ENCODE measurements at regions not wholly inside any gene's neighbourhood (a gene's known extent, or its start where the extent isn't known, plus 50 kb on each side); places are given as distances from the start of the nearest gene placed in this dataset.

GRCh38 chr5:19314840-19315239 lies 673.2 kb downstream of the CDH18 start:
- TF ChIP-seq, protein P1, sequence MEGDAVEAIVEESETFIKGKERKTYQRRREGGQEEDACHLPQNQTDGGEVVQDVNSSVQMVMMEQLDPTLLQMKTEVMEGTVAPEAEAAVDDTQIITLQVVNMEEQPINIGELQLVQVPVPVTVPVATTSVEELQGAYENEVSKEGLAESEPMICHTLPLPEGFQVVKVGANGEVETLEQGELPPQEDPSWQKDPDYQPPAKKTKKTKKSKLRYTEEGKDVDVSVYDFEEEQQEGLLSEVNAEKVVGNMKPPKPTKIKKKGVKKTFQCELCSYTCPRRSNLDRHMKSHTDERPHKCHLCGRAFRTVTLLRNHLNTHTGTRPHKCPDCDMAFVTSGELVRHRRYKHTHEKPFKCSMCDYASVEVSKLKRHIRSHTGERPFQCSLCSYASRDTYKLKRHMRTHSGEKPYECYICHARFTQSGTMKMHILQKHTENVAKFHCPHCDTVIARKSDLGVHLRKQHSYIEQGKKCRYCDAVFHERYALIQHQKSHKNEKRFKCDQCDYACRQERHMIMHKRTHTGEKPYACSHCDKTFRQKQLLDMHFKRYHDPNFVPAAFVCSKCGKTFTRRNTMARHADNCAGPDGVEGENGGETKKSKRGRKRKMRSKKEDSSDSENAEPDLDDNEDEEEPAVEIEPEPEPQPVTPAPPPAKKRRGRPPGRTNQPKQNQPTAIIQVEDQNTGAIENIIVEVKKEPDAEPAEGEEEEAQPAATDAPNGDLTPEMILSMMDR (IDR thresholded peaks at IDR 0.05), result no peak
- Histone ChIP-seq H3K9me3 (replicated peaks in 1 of 2; ENCODE audit: control insufficient read depth in 1 of 2, insufficient read depth in 1 of 2, low read length in 2 of 2) (peaks cover 1 to 9% of the 10 kb centered on the region in 2 donors), H3K4me3 (replicated peaks in 1 of 3; ENCODE audit: low read depth in 2 of 3, low read length in 3 of 3) (no peak overlapping the region), H4K20me1 (ENCODE audit: insufficient read depth, low read length) (no peaks in the 10 kb centered on the region), H3K4me2 (replicated peaks; ENCODE audit: extremely low read depth, low read length, poor library complexity, severe bottlenecking) (no peak overlapping the region), H3K27me3 (ENCODE audit: control insufficient read depth in 2 of 2, insufficient read depth in 2 of 2, low read length in 2 of 2) (no peaks in the 10 kb centered on the region), H3K9ac (ENCODE audit: insufficient read depth, low read length, poor library complexity, severe bottlenecking) (no peak overlapping the region), H3K4me1 (ENCODE audit: control insufficient read depth in 1 of 2, insufficient read depth in 2 of 2, low read length in 2 of 2) (no peaks in the 10 kb centered on the region), H3K79me2 (ENCODE audit: insufficient read depth, low read length) (no peaks in the 10 kb centered on the region), H3K36me3 (replicated peaks in 1 of 2; ENCODE audit: control insufficient read depth in 1 of 2, insufficient read depth in 2 of 2, low read length in 2 of 2) (no peaks in the 10 kb centered on the region), H3K27ac (ENCODE audit: low read depth in 1 of 2, low read length in 2 of 2) (no peak overlapping the region), H2AFZ (ENCODE audit: insufficient read depth, low read depth, low read length, poor library complexity, severe bottlenecking) (no peak overlapping the region)
- H3K27ac Mint-ChIP-seq, result no peak overlapping the region
- WGBS (ENCODE audit: insufficient coverage), result 77% methylated on average over 1 of the region's 1 CpG
- peaks cover 0 to 6% (median 4%) of the 10 kb centered on the region in 7 donors for H3K9me3 Mint-ChIP-seq
- no peaks in the 10 kb centered on the region for H3K4me1 Mint-ChIP-seq
- no peak for DNase-seq
- no peak overlapping the region for H3K4me3 Mint-ChIP-seq
- intact Hi-C loops (cut with micrococcal nuclease), result no loop called here
- no peaks in the 10 kb centered on the region for H3K36me3 Mint-ChIP-seq
- H3K27me3 Mint-ChIP-seq (ENCODE audit: low read depth in 3 of 3), result no peaks in the 10 kb centered on the region

GRCh38 chr5:19319252-19319651 lies 668.7 kb downstream of the CDH18 start:
- H3K36me3 Mint-ChIP-seq, result no peaks in the 10 kb centered on the region
- intact Hi-C loops (cut with micrococcal nuclease), result no loop called here
- Histone ChIP-seq H2AFZ (ENCODE audit: insufficient read depth, low read depth, low read length, poor library complexity, severe bottlenecking) (no peak overlapping the region), H3K9me3 (replicated peaks in 1 of 2; ENCODE audit: control insufficient read depth in 1 of 2, insufficient read depth in 1 of 2, low read length in 2 of 2) (peaks cover 0 to 3% of the 10 kb centered on the region in 2 donors), H3K4me3 (replicated peaks in 1 of 3; ENCODE audit: low read depth in 2 of 3, low read length in 3 of 3) (no peak overlapping the region), H3K4me2 (replicated peaks; ENCODE audit: extremely low read depth, low read length, poor library complexity, severe bottlenecking) (no peak overlapping the region), H3K4me1 (ENCODE audit: control insufficient read depth in 1 of 2, insufficient read depth in 2 of 2, low read length in 2 of 2) (no peaks in the 10 kb centered on the region), H3K27ac (ENCODE audit: low read depth in 1 of 2, low read length in 2 of 2) (no peak overlapping the region), H3K9ac (ENCODE audit: insufficient read depth, low read length, poor library complexity, severe bottlenecking) (no peak overlapping the region), H3K79me2 (ENCODE audit: insufficient read depth, low read length) (no peaks in the 10 kb centered on the region), H4K20me1 (ENCODE audit: insufficient read depth, low read length) (no peaks in the 10 kb centered on the region), H3K36me3 (replicated peaks in 1 of 2; ENCODE audit: control insufficient read depth in 1 of 2, insufficient read depth in 2 of 2, low read length in 2 of 2) (no peaks in the 10 kb centered on the region), H3K27me3 (ENCODE audit: control insufficient read depth in 2 of 2, insufficient read depth in 2 of 2, low read length in 2 of 2) (no peaks in the 10 kb centered on the region)
- no peak for DNase-seq
- no peak overlapping the region for H3K4me3 Mint-ChIP-seq
- TF ChIP-seq, protein P1 (IDR thresholded peaks at IDR 0.05), result no peak
- H3K9me3 Mint-ChIP-seq, result peaks cover 2 to 11% (median 4%) of the 10 kb centered on the region in 7 donors
- 100% methylated on average over 1 of the region's 1 CpG for WGBS (ENCODE audit: insufficient coverage)
- peaks cover 0 to 2% (median 0%) of the 10 kb centered on the region in 3 donors for H3K27me3 Mint-ChIP-seq (ENCODE audit: low read depth in 3 of 3)
- H3K27ac Mint-ChIP-seq, result no peak overlapping the region
- no peaks in the 10 kb centered on the region for H3K4me1 Mint-ChIP-seq

All from CD14-positive monocyte (primary cell).